BJ (cell line): ENCODE measurements at regions not wholly inside any gene's neighbourhood (a gene's known extent, or its start where the extent isn't known, plus 50 kb on each side); places are given as distances from the start of the nearest gene placed in this dataset.
A peak's percentile ranks its signal among the peaks of the same experiment; 100 is the strongest.

Experiments
- CTCF ChIA-PET: fragments of 350-600 bp; formaldehyde crosslinking; extraction: SDS; loops from one replicate; lab custom pipeline; 2021; ENCODE audit warnings: antibody characterized with exemption, inconsistent platforms; lab: Yijun Ruan, JAX
- POLR2A ChIA-PET: fragments of 300-600 bp; sonication (Branson Sonifier 250); formaldehyde crosslinking; extraction: SDS; loops from one replicate; lab custom pipeline; 2021; ENCODE audit warnings: antibody characterized with exemption; lab: Charles Lee
- DNase-seq: peaks from one replicate; pipeline ENCODE4 v3.0.0-alpha.2; 2011; ENCODE audit warnings: low read depth
- H3K27me3 ChIP-seq: 2 replicates; pipeline ENCODE4 v1.6.0; 2011; ENCODE audit warnings: low read length; ENCODE audit not compliant: control insufficient read depth, insufficient read depth
- H3K36me3 ChIP-seq: 2 replicates; pipeline ENCODE4 v1.5.1; 2011; ENCODE audit warnings: low read length; ENCODE audit not compliant: control insufficient read depth, insufficient read depth
- H3K4me3 ChIP-seq: 2 replicates; pipeline ENCODE4 v1.5.1; 2011; ENCODE audit warnings: low read depth, mild to moderate bottlenecking, control low read depth, low read length
- CTCF ChIP-seq: IDR thresholded peaks from 2 replicates; pipeline ENCODE4 v1.5.1; 2011; ENCODE audit warnings: low read depth, mild to moderate bottlenecking, control low read depth, inconsistent platforms, low read length, moderate library complexity; ENCODE audit not compliant: insufficient read depth

DNA sequence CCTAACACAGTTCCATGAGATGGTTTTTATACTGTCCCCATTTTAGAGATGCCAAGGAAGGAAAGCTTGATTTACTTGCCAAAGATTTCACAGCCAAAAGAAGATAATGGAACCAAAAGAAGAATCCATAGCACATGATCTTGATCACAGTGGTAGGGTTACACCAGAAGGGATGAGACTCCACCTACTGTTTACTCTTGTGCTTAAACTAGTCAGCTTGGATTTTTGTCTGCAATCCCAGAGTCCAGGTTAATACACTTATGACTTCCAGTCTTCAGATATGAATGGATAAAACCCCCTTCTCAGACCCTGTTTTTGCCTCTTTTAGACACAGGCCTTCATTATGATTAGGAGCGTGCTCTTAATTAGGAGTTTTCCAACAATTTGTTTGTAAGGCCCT is 454.2 kb downstream of the AEBP2 start:
- CTCF ChIA-PET = interaction anchor here (0.6 to 2.4 kb wide), 9 partner anchors 9 to 320 kb away, joined by 3 to 14 read pairs (median 4); no protein-coding TSS in a partner anchor
- POLR2A ChIA-PET = no interaction called here
- DNase-seq = no peak
- H3K27me3 ChIP-seq = no peaks in the 10 kb centered on the region
- H3K4me3 ChIP-seq = no peak overlapping the region
- no peaks in the 10 kb centered on the region for H3K36me3 ChIP-seq
- peak; percentile 39 for TF ChIP-seq CTCF

DNA sequence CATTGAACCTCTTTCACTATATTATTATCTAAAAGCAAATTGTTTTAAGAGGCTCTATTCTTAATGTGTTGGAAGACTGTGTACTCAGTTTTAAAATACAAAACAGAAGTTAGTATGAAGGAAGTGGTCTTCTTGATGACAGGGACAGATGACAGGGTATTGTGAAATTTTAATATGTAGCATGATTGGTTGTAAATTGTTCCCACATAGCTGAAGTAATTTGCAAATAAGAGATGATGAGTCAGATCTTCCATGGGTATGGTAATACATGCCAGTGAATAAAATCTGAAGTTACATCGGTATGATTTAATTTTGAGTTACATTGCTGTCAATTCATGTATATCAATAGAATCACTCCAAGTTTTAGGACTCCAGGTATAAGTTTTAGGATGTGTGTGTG is 454.8 kb downstream of the AEBP2 start:
- no peak for TF ChIP-seq CTCF
- POLR2A ChIA-PET = no interaction called here

GRCh38 chr12:19894803-19895202 is 455.5 kb downstream of the AEBP2 start:
- Histone ChIP-seq H3K4me3 (no peak overlapping the region), H3K27me3 (no peaks in the 10 kb centered on the region), H3K36me3 (no peaks in the 10 kb centered on the region)
- TF ChIP-seq CTCF = no peak
- DNase-seq = no peak
- ChIA-PET POLR2A (no interaction called here), CTCF (interaction anchor here (1.2 to 2.2 kb wide), 2 partner anchors 8 to 131 kb away, joined by 3 to 9 read pairs; no protein-coding TSS in a partner anchor)

More for the DNA sequence above, 454.8 kb downstream of the AEBP2 start:
- no peak overlapping the region for H3K4me3 ChIP-seq
- H3K36me3 ChIP-seq = no peaks in the 10 kb centered on the region
- CTCF ChIA-PET = interaction anchor here (0.6 to 2.4 kb wide), 9 partner anchors 8 to 320 kb away, joined by 3 to 14 read pairs (median 4); no protein-coding TSS in a partner anchor
- DNase-seq = no peak
- no peaks in the 10 kb centered on the region for H3K27me3 ChIP-seq

GRCh38 chr12:19895246-19896020 is 456.1 kb downstream of the AEBP2 start:
- H3K27me3 ChIP-seq = no peaks in the 10 kb centered on the region
- ChIA-PET CTCF (no interaction called here), POLR2A (no interaction called here)
- no peak overlapping the region for H3K4me3 ChIP-seq
- DNase-seq = no peak
- H3K36me3 ChIP-seq = no peaks in the 10 kb centered on the region
- no peak for TF ChIP-seq CTCF

- Histone ChIP-seq H3K36me3 (no peaks in the 10 kb centered on the region), H3K27me3 (no peaks in the 10 kb centered on the region), H3K4me3 (no peak overlapping the region)
- ChIA-PET CTCF (no interaction called here), POLR2A (no interaction called here)
- TF ChIP-seq CTCF = no peak
- DNase-seq = no peak
These were observed 456.7 kb downstream of the AEBP2 start for GRCh38 chr12:19896041-19896440.
